A673 (cell line): ENCODE measurements at regions not wholly inside any gene's neighbourhood (a gene's known extent, or its start where the extent isn't known, plus 50 kb on each side); places are given as distances from the start of the nearest gene placed in this dataset.

Source experiments
- BruUV-seq: library from RNA; stranded (reverse); fragments of 400-500 nt; replicated peaks from 2 replicates; lab custom pipeline; 2021; lab: Mats Ljungman, UMichigan
- CTCF ChIA-PET: fragments of 300-600 bp; sonication (Branson Sonifier 250); formaldehyde crosslinking; loops from one replicate; lab custom pipeline; 2022; ENCODE audit warnings: antibody characterized with exemption; lab: Charles Lee
- POLR2A ChIA-PET: fragments of 300-600 bp; sonication (Branson Sonifier 250); formaldehyde crosslinking; loops from one replicate; lab custom pipeline; 2022; ENCODE audit warnings: antibody characterized with exemption; ENCODE audit not compliant: low non-redundant PET; lab: Charles Lee
- DNase-seq: peaks from one replicate; pipeline ENCODE4 v3.0.0-alpha.2; 2015; ENCODE audit warnings: low spot score
- H3K27ac ChIP-seq: fragments of 200-600 bp; sonication (generic); 2 replicates; pipeline ENCODE4 v1.5.1; 2016; ENCODE audit warnings: mixed run types, low read depth, mild to moderate bottlenecking, mixed read lengths, antibody characterized with exemption, low read length; ENCODE audit not compliant: poor library complexity, severe bottlenecking
- H3K27me3 ChIP-seq: fragments of 200-600 bp; sonication (generic); replicated peaks from 2 replicates; pipeline ENCODE4 v1.6.1; 2017; ENCODE audit warnings: mixed run types, low read depth, mild to moderate bottlenecking, mixed read lengths, antibody characterized with exemption, low read length; ENCODE audit not compliant: insufficient read depth, poor library complexity
- H3K36me3 ChIP-seq: fragments of 200-600 bp; sonication (generic); 2 replicates; pipeline ENCODE4 v1.6.1; 2016; ENCODE audit warnings: mixed run types, mild to moderate bottlenecking, mixed read lengths, antibody characterized with exemption, low read length; ENCODE audit not compliant: insufficient read depth, poor library complexity, severe bottlenecking
- H3K4me1 ChIP-seq: fragments of 200-600 bp; sonication (generic); 2 replicates; pipeline ENCODE4 v1.6.1; 2017; ENCODE audit warnings: mixed run types, mild to moderate bottlenecking, mixed read lengths, antibody characterized with exemption, low read length; ENCODE audit not compliant: insufficient read depth, poor library complexity, severe bottlenecking
- H3K4me3 ChIP-seq: fragments of 200-600 bp; sonication (generic); 2 replicates; pipeline ENCODE4 v1.5.1; 2016; ENCODE audit warnings: low read depth, mixed run types, mild to moderate bottlenecking, mixed read lengths, low read length; ENCODE audit not compliant: poor library complexity, severe bottlenecking
- H3K9me3 ChIP-seq: fragments of 200-600 bp; sonication (generic); 2 replicates; pipeline ENCODE4 v1.6.1; 2016; ENCODE audit warnings: mixed run types, low read depth, mild to moderate bottlenecking, mixed read lengths, antibody characterized with exemption, low read length; ENCODE audit not compliant: poor library complexity, severe bottlenecking
- EZH2 ChIP-seq: fragments of 200-600 bp; sonication (generic); IDR thresholded peaks from 2 replicates; pipeline ENCODE4 v1.6.1; 2017; ENCODE audit warnings: borderline replicate concordance, low read depth, mild to moderate bottlenecking, mixed read lengths, antibody characterized with exemption, low read length; ENCODE audit not compliant: poor library complexity, severe bottlenecking
- intact Hi-C: fragments of 100-400 bp; cut with micrococcal nuclease; formaldehyde crosslinking; loops from one replicate; pipeline ENCODE4 v1.10.0; 2022; ENCODE audit not compliant: unreplicated experiment
- TF ChIP-seq, protein P1 (sequence below): fragments of 300-800, 200-600 bp; sonication (generic); conservative IDR thresholded peaks from 2 replicates; pipeline ENCODE4 v1.5.1; 2017; ENCODE audit warnings: low read depth, mild to moderate bottlenecking, antibody characterized with exemption, low read length, moderate library complexity, mixed read lengths

GRCh38 chr5:67941614-67942401, 273.7 kb upstream of the PIK3R1 start:
- DNase-seq, result no peak
- intact Hi-C loops, result no loop called here
- ChIA-PET CTCF (no interaction called here), POLR2A (no interaction called here)
- Histone ChIP-seq H3K4me1 (no peaks in the 10 kb centered on the region), H3K27me3 (no peaks in the 10 kb centered on the region), H3K27ac (no peak overlapping the region), H3K4me3 (no peak overlapping the region), H3K36me3 (no peaks in the 10 kb centered on the region), H3K9me3 (no peaks in the 10 kb centered on the region)
- BruUV-seq, result no TSS peak
- TF ChIP-seq, protein P1, sequence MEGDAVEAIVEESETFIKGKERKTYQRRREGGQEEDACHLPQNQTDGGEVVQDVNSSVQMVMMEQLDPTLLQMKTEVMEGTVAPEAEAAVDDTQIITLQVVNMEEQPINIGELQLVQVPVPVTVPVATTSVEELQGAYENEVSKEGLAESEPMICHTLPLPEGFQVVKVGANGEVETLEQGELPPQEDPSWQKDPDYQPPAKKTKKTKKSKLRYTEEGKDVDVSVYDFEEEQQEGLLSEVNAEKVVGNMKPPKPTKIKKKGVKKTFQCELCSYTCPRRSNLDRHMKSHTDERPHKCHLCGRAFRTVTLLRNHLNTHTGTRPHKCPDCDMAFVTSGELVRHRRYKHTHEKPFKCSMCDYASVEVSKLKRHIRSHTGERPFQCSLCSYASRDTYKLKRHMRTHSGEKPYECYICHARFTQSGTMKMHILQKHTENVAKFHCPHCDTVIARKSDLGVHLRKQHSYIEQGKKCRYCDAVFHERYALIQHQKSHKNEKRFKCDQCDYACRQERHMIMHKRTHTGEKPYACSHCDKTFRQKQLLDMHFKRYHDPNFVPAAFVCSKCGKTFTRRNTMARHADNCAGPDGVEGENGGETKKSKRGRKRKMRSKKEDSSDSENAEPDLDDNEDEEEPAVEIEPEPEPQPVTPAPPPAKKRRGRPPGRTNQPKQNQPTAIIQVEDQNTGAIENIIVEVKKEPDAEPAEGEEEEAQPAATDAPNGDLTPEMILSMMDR, result no peak
- no peak for TF ChIP-seq EZH2

DNA sequence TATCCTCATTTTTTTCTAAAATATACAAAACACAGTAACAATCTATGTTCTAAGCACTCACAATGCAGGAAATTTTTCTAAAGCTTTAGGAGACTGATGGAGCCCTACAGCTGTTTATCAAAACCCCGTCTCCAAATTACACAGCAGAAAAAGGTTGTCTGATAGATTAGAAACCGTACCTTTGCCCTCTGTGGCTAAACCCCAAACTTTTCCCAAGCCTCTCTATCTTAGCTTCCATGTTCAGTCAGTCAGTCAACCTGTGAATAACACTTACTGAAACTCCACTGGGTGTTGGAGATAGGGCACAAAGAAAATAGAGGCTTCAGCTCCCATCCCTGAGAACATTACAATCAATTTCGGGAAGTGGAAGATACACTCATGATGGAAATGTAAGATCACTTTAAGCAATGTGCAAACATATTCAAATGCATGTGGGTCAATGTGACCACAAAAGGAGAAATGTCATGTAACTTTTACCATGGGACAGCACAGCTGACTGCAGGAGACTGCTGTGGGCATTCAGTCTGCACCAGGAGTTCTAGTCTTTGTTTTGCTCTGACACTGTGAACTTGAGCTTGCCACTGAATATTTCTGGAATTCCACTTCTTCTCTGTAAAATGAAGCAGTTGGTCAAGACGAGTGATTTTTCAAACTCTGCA, 279.5 kb upstream of the PIK3R1 start:
- BruUV-seq, result no TSS peak
- Histone ChIP-seq H3K27ac (no peak overlapping the region), H3K4me3 (no peak overlapping the region), H3K4me1 (no peaks in the 10 kb centered on the region), H3K9me3 (no peaks in the 10 kb centered on the region), H3K27me3 (no peaks in the 10 kb centered on the region), H3K36me3 (no peaks in the 10 kb centered on the region)
- intact Hi-C loops, result no loop called here
- DNase-seq, result no peak
- ChIA-PET CTCF (no interaction called here), POLR2A (interaction anchor here (0.5 kb wide), 1 partner anchor 481 kb away, joined by 8 read pairs; no protein-coding TSS in a partner anchor)
- TF ChIP-seq EZH2, result no peak
- TF ChIP-seq, protein P1, result no peak

DNA sequence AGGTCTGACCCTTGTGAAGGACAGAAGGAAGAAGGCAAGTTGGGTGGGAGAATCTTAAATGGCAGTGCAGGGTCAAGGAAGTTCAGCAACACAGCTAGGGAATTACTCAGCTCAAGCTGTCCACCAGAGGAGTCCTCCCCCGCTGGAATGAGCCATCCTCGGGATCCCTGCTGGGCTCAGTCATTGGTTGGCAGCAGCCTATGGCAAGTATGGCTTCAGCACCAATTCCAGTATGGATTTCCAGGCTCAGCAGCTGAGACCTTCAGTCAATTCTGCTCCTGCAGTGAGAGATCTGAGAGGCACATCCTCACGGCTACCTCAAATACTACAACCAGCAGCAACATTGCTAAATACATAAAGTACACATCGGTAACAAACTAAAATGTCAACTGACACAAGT, 280.6 kb upstream of the PIK3R1 start:
- Histone ChIP-seq H3K4me1 (no peaks in the 10 kb centered on the region), H3K27me3 (no peaks in the 10 kb centered on the region), H3K27ac (no peak overlapping the region), H3K4me3 (no peak overlapping the region), H3K9me3 (no peaks in the 10 kb centered on the region), H3K36me3 (no peaks in the 10 kb centered on the region)
- intact Hi-C loops, result no loop called here
- POLR2A ChIA-PET, result interaction anchor here (0.5 kb wide), 1 partner anchor 233 kb away, joined by 3 read pairs; no protein-coding TSS in a partner anchor
- CTCF ChIA-PET, result no interaction called here
- no TSS peak for BruUV-seq
- no peak for TF ChIP-seq EZH2
- TF ChIP-seq, protein P1, result no peak
- no peak for DNase-seq
